SW 1271 (cell line): ENCODE measurements at regions not wholly inside any gene's neighbourhood (a gene's known extent, or its start where the extent isn't known, plus 50 kb on each side); places are given as distances from the start of the nearest gene placed in this dataset.
"Not testable (repeated sequence)": the region's sequence is repeated elsewhere in the genome, so short reads cannot be mapped to it uniquely, and the experiment has no call there.

Experiments
- DNase-seq, 2 experiments: peaks; one replicate each; lab custom pipeline; 2025; lab: John Stamatoyannopoulos, UW

- no peak for DNase-seq
Observed at GRCh38 chr4:186814535-186815070, 90.9 kb upstream of the FAT1 start.

GRCh38 chr4:186819342-186820086 is 95.9 kb upstream of the FAT1 start:
- DNase-seq = no peak

DNA sequence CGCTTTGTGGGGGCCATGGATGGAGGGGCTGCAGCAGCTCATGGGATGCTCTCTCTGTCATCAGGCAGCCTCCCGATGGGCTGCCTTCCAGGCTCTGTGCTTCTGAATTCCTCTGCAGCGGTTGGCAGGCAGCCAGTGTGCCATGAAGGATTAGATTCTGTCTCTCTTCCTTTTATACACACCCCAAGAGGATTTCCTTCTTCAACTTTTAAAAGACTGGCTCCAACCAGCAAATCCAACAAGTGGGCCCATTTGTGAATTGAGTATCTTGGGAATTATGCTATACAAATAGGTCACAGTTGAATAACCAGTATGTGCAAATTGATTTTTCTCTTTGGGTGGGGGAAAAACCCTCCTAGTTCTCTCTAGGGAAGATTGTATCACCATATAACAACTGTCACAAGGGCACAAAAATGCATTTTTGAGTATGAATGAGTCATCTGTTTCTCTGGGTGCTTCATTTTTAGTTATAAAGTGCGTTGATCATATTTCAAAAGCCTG is 96.8 kb upstream of the FAT1 start:
- DNase-seq = no peak

- no peak for DNase-seq
Observed at GRCh38 chr4:186823989-186824388, 100.3 kb upstream of the FAT1 start.

DNA sequence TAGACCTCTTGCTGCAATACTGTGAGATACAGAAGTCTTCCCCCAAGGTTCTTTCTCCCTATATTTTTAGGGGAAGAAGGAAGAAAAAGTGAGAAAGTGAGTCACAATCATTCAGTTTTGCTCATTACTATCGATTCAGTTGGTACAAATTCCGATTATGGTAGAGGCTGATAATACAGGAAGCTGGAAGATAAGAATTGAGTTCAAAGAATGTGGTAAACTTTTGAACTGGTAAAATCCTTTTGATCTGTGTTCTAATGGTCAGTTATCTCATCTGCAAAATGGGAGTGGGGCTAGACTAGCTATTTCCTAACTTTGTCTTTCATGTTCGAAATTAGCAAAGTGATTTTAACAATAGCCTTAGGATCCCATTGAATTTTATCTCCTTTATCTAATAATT is 101.4 kb upstream of the FAT1 start:
- DNase-seq = no peak

GRCh38 chr4:186826006-186826405 is 102.3 kb upstream of the FAT1 start:
- no peak for DNase-seq

GRCh38 chr4:186826846-186827533 is 103.3 kb upstream of the FAT1 start:
- DNase-seq = no peak

- no peak for DNase-seq
Observed at GRCh38 chr4:186827534-186827897, 103.9 kb upstream of the FAT1 start.

DNA sequence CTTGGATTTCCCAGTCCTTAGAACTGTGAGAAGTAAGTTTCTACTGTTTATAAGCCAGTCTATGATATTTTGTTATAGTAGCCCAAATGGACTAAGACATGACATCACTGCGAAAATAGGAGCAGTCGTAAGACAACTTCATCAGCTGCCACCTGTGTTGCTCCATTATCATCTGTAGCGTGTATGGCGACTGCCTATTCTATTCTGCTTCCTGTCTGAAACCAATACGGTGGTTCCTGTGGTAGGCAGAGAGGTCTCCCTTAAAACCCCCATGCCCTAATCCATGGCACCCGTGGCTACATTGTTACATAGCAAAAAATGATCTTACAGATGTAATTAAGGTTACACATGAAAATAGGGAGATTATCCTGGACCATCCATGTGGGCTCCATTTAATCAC is 105.4 kb upstream of the FAT1 start:
- no peak for DNase-seq

GRCh38 chr4:186829740-186830449 is 106.2 kb upstream of the FAT1 start:
- DNase-seq = no peak

GRCh38 chr4:186831574-186831973 is 107.9 kb upstream of the FAT1 start:
- no peak for DNase-seq

DNA sequence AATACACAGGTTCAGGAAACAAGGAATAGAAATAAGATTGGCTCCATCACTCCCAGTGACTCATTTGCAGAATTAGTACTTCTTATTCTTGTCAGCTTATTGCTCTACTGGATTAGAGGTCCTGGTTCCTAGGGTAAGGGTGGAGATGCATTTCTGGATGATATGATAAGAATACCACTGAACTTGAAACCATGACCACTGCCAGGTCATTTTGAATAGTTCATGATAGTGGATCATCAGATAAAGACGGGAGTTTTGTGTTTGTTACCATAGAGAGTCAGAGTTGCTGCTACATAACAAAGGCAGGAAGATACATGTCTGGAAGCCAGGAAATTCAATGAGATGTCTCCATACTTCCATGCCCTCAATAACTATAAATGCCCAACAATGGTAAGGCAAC is 109.2 kb upstream of the FAT1 start:
- DNase-seq = no peak

- not testable (repeated sequence) for DNase-seq
Observed at GRCh38 chr4:186837463-186837862, 113.8 kb upstream of the FAT1 start.

- DNase-seq = no peak
Observed at GRCh38 chr4:186838295-186838694, 114.6 kb upstream of the FAT1 start.

DNA sequence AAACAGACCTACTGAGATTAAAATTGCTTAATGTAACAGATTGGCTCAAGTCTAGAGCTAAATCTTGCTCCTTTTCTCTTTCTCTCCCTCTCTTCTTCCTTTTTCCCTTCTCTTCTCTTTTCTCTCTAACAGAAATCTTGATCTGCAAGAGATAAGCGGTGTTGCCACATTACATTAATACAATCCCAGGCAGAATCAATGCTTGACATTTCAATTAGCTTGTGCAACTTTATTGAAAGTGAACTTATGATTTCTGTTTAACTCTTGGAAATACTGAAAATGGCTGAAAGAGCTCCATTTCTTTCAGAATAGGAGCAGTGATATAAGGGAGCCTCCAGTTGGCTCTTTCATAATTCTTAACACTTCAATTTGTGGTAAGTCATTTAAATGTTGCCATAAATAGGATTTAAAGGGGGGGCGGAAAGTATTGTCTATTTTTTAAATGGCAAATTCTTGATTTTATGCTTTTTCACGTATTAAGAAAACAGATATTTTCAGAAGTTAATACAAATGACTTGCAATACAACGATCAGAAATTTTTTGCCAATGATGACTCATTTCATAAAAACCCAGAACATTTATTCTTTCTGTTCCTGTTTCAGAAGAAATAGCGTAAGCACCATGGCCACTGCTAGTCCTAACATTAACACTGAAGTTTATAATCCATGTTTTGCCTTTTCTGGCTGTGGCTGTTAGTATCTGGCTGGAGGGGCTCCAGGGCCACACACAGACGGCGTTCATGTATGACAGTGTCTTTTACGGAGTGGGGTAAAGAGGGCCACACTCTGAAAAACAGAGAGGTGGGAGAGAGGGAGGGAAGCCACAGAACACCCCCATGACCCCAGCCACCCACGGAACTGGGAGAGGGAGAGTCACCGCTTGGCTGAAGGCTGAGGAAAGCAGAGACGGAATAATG is 115.7 kb upstream of the FAT1 start:
- DNase-seq = no peak

DNA sequence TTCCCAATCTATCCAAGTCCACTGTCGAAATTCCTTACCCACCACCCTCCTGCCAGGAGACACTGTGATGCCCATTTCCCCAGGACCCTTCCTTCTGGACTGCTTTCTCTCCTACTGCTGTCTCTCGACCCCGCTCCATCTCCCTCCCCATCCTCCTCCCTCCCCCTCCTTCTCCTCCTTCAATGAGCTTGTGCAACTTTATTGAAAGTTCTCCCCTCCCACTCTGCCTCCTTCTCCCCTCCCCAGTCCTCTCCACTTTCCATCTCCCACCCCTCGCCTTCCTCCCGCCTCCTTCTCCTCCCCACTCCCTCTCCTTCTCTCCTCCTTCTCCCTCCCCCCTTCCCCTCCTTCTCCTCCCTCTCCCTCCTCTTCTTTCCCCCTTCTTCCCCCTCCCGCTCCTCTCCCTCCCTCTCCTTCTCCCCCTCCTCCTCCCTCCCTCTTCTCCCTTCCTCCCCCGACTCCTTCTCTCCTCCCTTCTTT is 116.6 kb upstream of the FAT1 start:
- DNase-seq = no peak

DNA sequence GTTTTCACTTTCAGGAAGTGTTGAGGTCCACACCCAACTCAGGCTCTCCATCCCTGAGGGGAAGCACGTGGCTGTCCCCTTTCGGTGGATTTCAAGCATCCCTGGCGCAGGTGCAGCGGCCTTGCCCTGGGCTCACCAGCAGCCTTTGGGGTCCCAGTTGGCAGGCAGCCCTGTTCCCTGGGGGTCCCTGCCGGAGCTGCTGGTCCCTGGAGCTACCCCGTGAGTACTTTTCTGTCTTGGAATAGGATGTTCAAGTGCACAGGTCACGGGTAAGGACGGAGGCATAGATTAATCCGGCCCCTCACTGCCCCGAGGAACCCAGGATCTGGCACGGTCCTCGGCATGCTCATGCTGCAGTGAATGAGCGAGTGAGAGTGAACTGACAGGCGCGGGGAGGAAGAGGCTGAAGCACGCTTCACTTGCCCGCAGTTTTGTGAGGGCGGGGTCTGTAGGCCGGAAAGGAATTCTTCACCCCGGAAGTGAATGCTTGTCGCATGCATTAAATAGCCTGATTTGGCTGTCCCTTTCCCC is 117.2 kb upstream of the FAT1 start:
- DNase-seq = no peak

DNA sequence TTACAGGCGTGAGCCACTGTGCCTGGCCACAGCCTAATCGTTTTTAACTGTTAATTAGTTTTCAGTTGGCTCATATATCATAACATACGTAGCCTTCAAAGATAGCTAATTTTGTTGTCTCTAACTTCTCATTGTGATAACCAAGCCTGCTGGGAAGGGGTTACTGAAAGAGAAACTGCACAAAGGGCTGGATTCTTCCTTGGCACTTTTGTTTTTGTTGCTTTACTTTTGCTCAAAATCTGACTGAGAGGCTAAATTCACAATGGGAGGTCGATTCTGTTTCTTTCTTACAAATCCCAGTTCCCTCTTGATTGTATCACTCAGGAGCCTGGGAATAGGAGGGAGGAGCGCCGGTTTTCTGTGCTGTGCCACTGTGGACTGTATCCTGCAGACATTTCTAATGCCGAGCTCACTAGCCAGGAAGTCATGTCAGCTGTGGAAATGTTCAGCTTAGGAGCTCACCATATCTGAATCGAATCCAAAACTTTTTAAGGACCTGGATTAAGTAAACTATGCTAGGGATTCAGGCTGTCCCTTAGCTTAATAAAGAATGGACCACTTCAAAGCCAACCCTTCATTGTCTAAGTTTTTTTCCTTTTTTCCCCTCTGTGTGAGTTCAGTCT is 120.5 kb upstream of the FAT1 start:
- no peak for DNase-seq

DNA sequence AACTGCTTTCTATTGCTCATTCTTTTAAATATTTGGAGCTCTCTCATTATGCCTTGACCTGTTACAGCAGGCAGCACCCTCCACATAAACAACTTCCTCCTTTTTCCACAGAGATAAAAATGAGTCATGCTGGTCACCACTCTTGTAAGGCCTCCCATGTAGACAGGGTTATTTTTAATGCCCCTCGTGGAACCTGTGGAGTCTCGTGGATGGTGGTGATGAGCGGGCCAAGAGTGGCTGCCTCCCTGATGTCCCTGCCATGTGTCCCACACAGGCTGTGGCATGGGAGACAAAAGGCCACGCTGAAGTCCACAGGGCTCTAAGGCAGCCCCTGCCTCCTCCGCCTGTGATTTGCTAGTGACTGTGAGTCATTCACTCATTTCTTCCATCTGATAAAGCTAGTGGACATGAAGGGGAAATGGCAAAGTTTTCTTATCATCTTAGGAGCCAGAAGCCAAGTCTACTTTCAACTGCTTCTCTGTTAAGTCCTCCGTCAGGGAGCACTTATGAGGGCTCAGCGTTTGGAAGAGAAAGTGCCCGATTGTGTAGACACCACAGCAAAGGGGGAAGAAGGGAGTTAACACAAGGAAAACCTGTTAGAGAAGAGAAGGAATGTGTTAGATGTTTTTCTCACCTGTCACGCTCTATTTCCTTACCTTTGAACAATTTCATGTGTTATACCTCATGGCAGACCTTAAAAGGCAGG is 121.6 kb upstream of the FAT1 start:
- DNase-seq = peak in 1 of 2 experiments; percentile 11

DNA sequence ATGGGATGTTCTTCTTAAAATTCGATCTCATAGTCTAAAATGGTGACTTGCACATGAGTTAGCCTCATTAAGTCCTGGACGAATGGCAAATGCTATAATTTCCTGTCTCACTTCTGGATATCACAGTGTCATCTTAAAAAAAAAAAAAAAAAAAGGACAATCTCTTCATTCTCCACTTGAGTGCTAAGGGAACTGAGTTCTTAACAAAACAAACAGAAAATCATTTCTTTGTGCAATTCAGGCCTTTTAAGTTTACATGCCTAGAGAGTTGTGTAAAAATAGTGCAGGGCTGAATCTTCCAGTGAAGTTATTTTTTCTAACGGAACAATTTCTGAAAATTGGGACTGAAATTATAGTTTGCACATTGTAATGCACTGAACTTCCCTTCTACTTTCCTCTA is 122.8 kb upstream of the FAT1 start:
- no peak for DNase-seq
